ENCODE measurements at regions not wholly inside any gene's neighbourhood (a gene's known extent, or its start where the extent isn't known, plus 50 kb on each side); places are given as distances from the start of the nearest gene placed in this dataset.

DNA sequence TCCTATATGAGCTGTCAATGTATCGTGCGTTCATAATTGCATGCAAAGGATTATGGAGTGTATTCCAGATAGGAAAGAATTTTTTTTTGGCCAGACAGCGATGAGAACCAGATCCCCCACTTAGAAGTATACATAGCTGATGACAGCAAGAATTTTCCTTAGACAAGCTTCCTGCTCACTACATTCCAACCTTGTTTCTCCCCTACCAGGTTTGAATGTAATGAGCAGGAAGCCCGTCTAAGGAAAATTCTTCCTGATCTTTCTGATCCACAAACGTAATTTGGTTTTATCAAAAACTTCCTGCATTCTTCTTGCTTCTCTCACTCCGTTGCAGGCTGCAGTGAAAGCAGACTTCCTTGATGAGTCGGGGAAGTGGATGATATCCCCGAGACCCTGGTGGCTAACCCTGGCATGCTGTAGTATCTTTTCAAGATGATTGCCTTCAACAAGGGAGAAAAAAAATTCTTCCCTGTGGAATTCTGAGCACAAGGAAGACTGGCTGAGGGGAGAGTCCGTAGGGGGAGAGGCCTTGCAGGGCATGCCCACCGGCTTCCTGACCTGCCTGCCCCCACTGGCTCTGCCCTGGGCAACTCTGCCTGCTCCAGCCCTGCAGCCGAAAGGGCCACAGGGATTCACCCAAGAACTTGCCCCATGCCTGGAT lies 243.1 kb downstream of the TLE3 start:
- ATAC-seq (ENCODE audit: low read depth) (peak; percentile 66), DNase-seq (peak; percentile 94)
- Histone ChIP-seq H3K14ac (replicated peaks; ENCODE audit: low read depth, low read length) (peak overlapping the region; percentile 70; the same call in 1 of the 2 replicates), H3K36me3 (ENCODE audit: control insufficient read depth, insufficient read depth, low read length) (no peaks in the 10 kb centered on the region), H2AK5ac (ENCODE audit: low read depth, low read length) (peak overlapping the region; percentile 81), H4K5ac (ENCODE audit: low read depth, low read length) (peak overlapping the region; percentile 72), H3K27me3 (ENCODE audit: control insufficient read depth, insufficient read depth, low read length) (no peaks in the 10 kb centered on the region), H3K4me3 (ENCODE audit: insufficient read depth, low read depth, low read length) (no peak overlapping the region), H3K79me1 (ENCODE audit: low read depth in 1 of 2, low read length in 2 of 2) (peaks cover 4 to 13% of the 10 kb centered on the region in 2 experiments; a peak in 3 of 4 replicates), H2BK20ac (ENCODE audit: low read depth, low read length) (peak overlapping the region; percentile 94), H3K27ac (ENCODE audit: insufficient read depth, low read length) (peak overlapping the region; percentile 64), H2BK5ac (ENCODE audit: low read depth, low read length, poor library complexity, severe bottlenecking) (peak overlapping the region; percentile 93), H2AK9ac (replicated peaks; ENCODE audit: low read depth, low read length, poor library complexity) (peak overlapping the region; percentile 10), H4K91ac (ENCODE audit: insufficient read depth, low read depth, low read length) (peak overlapping the region; percentile 97), H3K23ac (ENCODE audit: low read depth, low read length) (peak overlapping the region; percentile 77; the same call in 1 of the 2 replicates), H2AFZ (replicated peaks; ENCODE audit: low read length, poor library complexity) (peak overlapping the region; percentile 75), H3K9me3 (ENCODE audit: control insufficient read depth, insufficient read depth, low read length) (no peaks in the 10 kb centered on the region), H3K4ac (ENCODE audit: low read depth, low read length) (peak overlapping the region; percentile 92), H4K8ac (ENCODE audit: low read depth in 2 of 2, low read length in 2 of 2) (peak overlapping the region; percentile 59 to 89), H3K18ac (ENCODE audit: low read depth, low read length) (peak overlapping the region; percentile 40), H3K4me2 (ENCODE audit: low read depth, low read length) (peak overlapping the region; percentile 9; the same call in 1 of the 2 replicates), H3K4me1 (ENCODE audit: control insufficient read depth, insufficient read depth, low read length) (peaks cover 24% of the 10 kb centered on the region), H3K9ac (ENCODE audit: low read depth, low read length) (peak overlapping the region; percentile 14; the same call in 1 of the 2 replicates), H3K56ac (ENCODE audit: extremely low read depth, insufficient read depth, low read length) (peak overlapping the region; percentile 28), H2BK120ac (ENCODE audit: low read depth, low read length) (peak overlapping the region; percentile 98), H4K20me1 (ENCODE audit: insufficient read depth, low read length) (no peaks in the 10 kb centered on the region), H3K9me1 (ENCODE audit: insufficient read depth, low read length) (peaks cover 21% of the 10 kb centered on the region), H2BK15ac (ENCODE audit: low read depth, low read length) (peak overlapping the region; percentile 61; the same call in 1 of the 3 replicates)
- ChIA-PET POLR2A (ENCODE audit: unreplicated experiment) (no interaction called here), CTCF (interaction anchor here (0.6 kb wide), 1 partner anchor 321 kb away, joined by 3 read pairs; no protein-coding TSS in a partner anchor)
- in situ Hi-C loops (cut with MboI; ENCODE audit: low sequenced_read_pairs): no loop called here
- dilution Hi-C loops (cut with HindIII; ENCODE audit: low sequenced_read_pairs, unreplicated experiment): no loop called here
- no TSS peak for BruUV-seq (replicated peaks)
- TF ChIP-seq BHLHE40 (IDR thresholded peaks at IDR 0.05; ENCODE audit: low read depth, low read length): no peak
- peak; percentile 67 for TF ChIP-seq FOS (IDR thresholded peaks at IDR 0.05; ENCODE audit: low read depth, low read length)
- no peak; the same call in none of the 2 replicates for TF ChIP-seq RAD21 (IDR thresholded peaks at IDR 0.05; ENCODE audit: low read length)
- peak; percentile 75 for TF ChIP-seq POLR2A (IDR thresholded peaks at IDR 0.05; ENCODE audit: low read depth, low read length)
- TF ChIP-seq MAFK (IDR thresholded peaks at IDR 0.05; ENCODE audit: low read depth, low read length): peak; percentile 45
- 0 out of 2 replicates have a peak, but pooled peaks have one; percentile 2 for TF ChIP-seq NFE2L2 (IDR thresholded peaks at IDR 0.05; ENCODE audit: low read depth, low read length)
- intact Hi-C loops (cut with micrococcal nuclease): loop anchor here (2.0 to 10.0 kb wide), 3 partner anchors 94 to 610 kb away; partner anchors contain the start of gene TLE3
- no CpG with 5 or more reads among the region's 11 CpGs for WGBS, 2 experiments (ENCODE audit: extremely low coverage in 2 of 2, insufficient read length in 1 of 2)
